H1 (cell line): ENCODE measurements at regions not wholly inside any gene's neighbourhood (a gene's known extent, or its start where the extent isn't known, plus 50 kb on each side); places are given as distances from the start of the nearest gene placed in this dataset.

Experiments
- CTCF ChIA-PET: fragments of 300-600 bp; sonication (Branson Sonifier 250); formaldehyde crosslinking; loops from one replicate; lab custom pipeline; 2021; ENCODE audit not compliant: partially characterized antibody; lab: Charles Lee
- POLR2A ChIA-PET: fragments of 300-600 bp; sonication (Branson Sonifier 250); formaldehyde crosslinking; loops from one replicate; lab custom pipeline; 2021; ENCODE audit warnings: inconsistent platforms; ENCODE audit not compliant: partially characterized antibody; lab: Charles Lee
- DNase-seq, 2 experiments: peaks; one replicate each; pipeline versions ENCODE4 v3.0.0 to v3.0.0-alpha.2; 2010 to 2022; ENCODE audit warnings: low spot score in 2 of 2, low read depth in 1 of 2, mixed read lengths in 1 of 2
- FAIRE-seq: peaks from 2 replicates; lab custom pipeline; 2011; peaks lifted over from hg19 to GRCh38; lab: Jason Lieb, UNC
- H2AFZ ChIP-seq: 2 replicates; pipeline ENCODE4 v1.8.1; 2012; ENCODE audit warnings: low read length, inconsistent platforms
- H2AK5ac ChIP-seq: 2 replicates; pipeline ENCODE4 v1.6.1; 2013; ENCODE audit warnings: low read depth, low read length
- H2BK120ac ChIP-seq: replicated peaks from 2 replicates; pipeline ENCODE3; 2013; ENCODE audit warnings: low read depth, low read length, inconsistent platforms
- H2BK12ac ChIP-seq: 2 replicates; pipeline ENCODE4 v1.6.1; 2013; ENCODE audit warnings: low read depth, low read length
- H2BK15ac ChIP-seq: 2 replicates; pipeline ENCODE4 v1.6.1; 2013; ENCODE audit warnings: low read length
- H2BK20ac ChIP-seq: 2 replicates; pipeline ENCODE4 v1.6.1; 2013; ENCODE audit warnings: low read length
- H2BK5ac ChIP-seq: 2 replicates; pipeline ENCODE4 v1.6.1; 2013; ENCODE audit warnings: low read depth, low read length
- H3K14ac ChIP-seq: 2 replicates; pipeline ENCODE4 v1.6.1; 2013; ENCODE audit warnings: inconsistent platforms; ENCODE audit not compliant: insufficient read length
- H3K18ac ChIP-seq: 2 replicates; pipeline ENCODE4 v1.6.1; 2013; ENCODE audit warnings: low read length; ENCODE audit errors: extremely low read depth
- H3K23ac ChIP-seq: 2 replicates; pipeline ENCODE4 v1.6.1; 2013; ENCODE audit warnings: inconsistent platforms; ENCODE audit not compliant: insufficient read length
- H3K23me2 ChIP-seq: 2 replicates; pipeline ENCODE4 v1.6.1; 2013; ENCODE audit warnings: low read depth, low read length
- H3K27ac ChIP-seq: 2 replicates; pipeline ENCODE4 v1.6.1; 2011; ENCODE audit warnings: low read depth, low read length, inconsistent platforms
- H3K27me3 ChIP-seq, 4 experiments: replicated peaks in 1 of 4; 1 replicate in 1 of 4; 2 replicates in 3 of 4; pipeline versions ENCODE4 v1.6.1 to v1.8.1; 2011 to 2013; ENCODE audit warnings: low read length in 3 of 4, mild to moderate bottlenecking in 3 of 4, inconsistent platforms in 2 of 4, mixed read lengths in 2 of 4, moderate library complexity in 1 of 4; ENCODE audit not compliant: control insufficient read depth in 3 of 4, insufficient read depth in 3 of 4; ENCODE audit errors: extremely low read depth in 1 of 4
- H3K36me3 ChIP-seq, 4 experiments: 2 replicates each; pipeline versions ENCODE4 v1.6.1 to v1.8.1; 2011 to 2013; ENCODE audit warnings: mild to moderate bottlenecking in 4 of 4, low read length in 3 of 4, moderate library complexity in 2 of 4, control low read depth in 1 of 4, inconsistent platforms in 1 of 4; ENCODE audit not compliant: insufficient read depth in 4 of 4, control insufficient read depth in 2 of 4
- H3K4ac ChIP-seq: replicated peaks from 2 replicates; pipeline ENCODE3; 2013; ENCODE audit warnings: low read length, low read depth, mixed read lengths, inconsistent platforms; ENCODE audit not compliant: insufficient read length
- H3K4me1 ChIP-seq, 4 experiments: replicated peaks in 1 of 4; 1 replicate in 1 of 4; 2 replicates in 3 of 4; pipeline versions ENCODE4 v1.6.1 to v1.8.1; 2011 to 2013; ENCODE audit warnings: low read length in 3 of 4, inconsistent platforms in 2 of 4, mixed read lengths in 1 of 4; ENCODE audit not compliant: insufficient read depth in 4 of 4, control insufficient read depth in 3 of 4
- H3K4me2 ChIP-seq, 2 experiments: 2 replicates each; pipeline versions ENCODE4 v1.6.1 to v1.8.1; 2011 to 2013; ENCODE audit warnings: low read depth in 2 of 2, low read length in 2 of 2, control low read depth in 1 of 2, inconsistent platforms in 1 of 2, mild to moderate bottlenecking in 1 of 2; ENCODE audit not compliant: insufficient read depth in 1 of 2
- H3K4me3 ChIP-seq, 4 experiments: fragments of 200-600, 300-600 bp in 1 of 4; sonication (generic), shearing (Covaris generic), sonication (Bioruptor Twin) in 1 of 4; 2 replicates each; pipeline versions ENCODE4 v1.5.1 to v1.8.1; 2011 to 2016; ENCODE audit warnings: low read length in 4 of 4, low read depth in 3 of 4, control low read depth in 2 of 4, inconsistent platforms in 2 of 4, mild to moderate bottlenecking in 2 of 4, mixed read lengths in 1 of 4, moderate library complexity in 1 of 4; ENCODE audit not compliant: insufficient read depth in 2 of 4; ENCODE audit errors: extremely low read depth in 1 of 4
- H3K56ac ChIP-seq: replicated peaks from 2 replicates; pipeline ENCODE3; 2013; ENCODE audit warnings: low read depth, mild to moderate bottlenecking, mixed read lengths, low read length, inconsistent platforms; ENCODE audit not compliant: insufficient read length
- H3K79me1 ChIP-seq: 2 replicates; pipeline ENCODE4 v1.6.1; 2013; ENCODE audit warnings: low read depth, low read length, control low read depth
- H3K79me2 ChIP-seq, 2 experiments: 2 replicates each; pipeline versions ENCODE4 v1.6.1 to v1.8.1; 2012 to 2013; ENCODE audit warnings: low read length in 2 of 2, mild to moderate bottlenecking in 2 of 2, inconsistent platforms in 1 of 2; ENCODE audit not compliant: insufficient read depth in 2 of 2, control insufficient read depth in 1 of 2
- H3K9ac ChIP-seq, 4 experiments: replicated peaks in 1 of 4; 1 replicate in 1 of 4; 2 replicates in 3 of 4; pipeline versions ENCODE4 v1.6.1 to v1.8.1; 2011 to 2013; ENCODE audit warnings: low read depth in 3 of 4, low read length in 3 of 4, control low read depth in 2 of 4, mild to moderate bottlenecking in 2 of 4, moderate library complexity in 2 of 4, inconsistent platforms in 1 of 4; ENCODE audit errors: extremely low read depth in 1 of 4
- H3K9me3 ChIP-seq, 2 experiments: 2 replicates each; pipeline versions ENCODE4 v1.6.1 to v1.8.1; 2012 to 2013; ENCODE audit warnings: mild to moderate bottlenecking in 2 of 2, moderate library complexity in 2 of 2, control low read depth in 1 of 2, inconsistent platforms in 1 of 2, low read depth in 1 of 2, low read length in 1 of 2, mixed read lengths in 1 of 2; ENCODE audit not compliant: insufficient read depth in 2 of 2
- H4K20me1 ChIP-seq, 2 experiments: replicated peaks in 1 of 2; 2 replicates each; pipeline versions ENCODE3 to v1.8.1; 2011 to 2013; ENCODE audit warnings: inconsistent platforms in 2 of 2, low read length in 2 of 2, mild to moderate bottlenecking in 1 of 2; ENCODE audit not compliant: insufficient read depth in 2 of 2, control insufficient read depth in 1 of 2
- H4K5ac ChIP-seq: 2 replicates; pipeline ENCODE4 v1.6.1; 2013; ENCODE audit warnings: low read length, low read depth, mixed read lengths, inconsistent platforms; ENCODE audit not compliant: insufficient read length
- H4K8ac ChIP-seq: 2 replicates; pipeline ENCODE4 v1.8.0; 2013; ENCODE audit warnings: mild to moderate bottlenecking, moderate library complexity, low read length, inconsistent platforms; ENCODE audit not compliant: insufficient read depth; ENCODE audit errors: extremely low read depth
- H4K91ac ChIP-seq: replicated peaks from 2 replicates; pipeline ENCODE3; 2013; ENCODE audit warnings: low read length, mixed read lengths, inconsistent platforms; ENCODE audit not compliant: insufficient read length
- CEBPB ChIP-seq: IDR thresholded peaks from 2 replicates; pipeline ENCODE4 v1.6.1; 2012; ENCODE audit warnings: low read depth, low read length
- KDM1A ChIP-seq: fragments of 200-600, 300-600 bp; sonication (generic); IDR thresholded peaks from 2 replicates; pipeline ENCODE4 v1.7.1; 2016; ENCODE audit warnings: mild to moderate bottlenecking, low read length, borderline replicate concordance
- POLR2A ChIP-seq, 2 experiments: IDR thresholded peaks; 1 replicate in 1 of 2; 2 replicates in 1 of 2; pipeline ENCODE4 v1.6.1; 2011; ENCODE audit warnings: low read depth in 2 of 2, low read length in 2 of 2, mild to moderate bottlenecking in 2 of 2; ENCODE audit errors: control extremely low read depth in 1 of 2
- SP2 ChIP-seq: IDR thresholded peaks from 2 replicates; pipeline ENCODE4 v1.6.1; 2012; ENCODE audit warnings: mild to moderate bottlenecking, low read length, inconsistent platforms
- TAF1 ChIP-seq: IDR thresholded peaks from 2 replicates; pipeline ENCODE4 v1.6.1; 2011; ENCODE audit warnings: mild to moderate bottlenecking, low read depth, low read length
- TAF7 ChIP-seq: optimal IDR thresholded peaks from 2 replicates; pipeline ENCODE3; 2011; ENCODE audit warnings: low read depth, mild to moderate bottlenecking, inconsistent platforms, low read length, moderate library complexity, borderline replicate concordance
- YY1 ChIP-seq: IDR thresholded peaks from 2 replicates; pipeline ENCODE4 v1.6.1; 2011; ENCODE audit warnings: low read depth, mild to moderate bottlenecking, low read length
- WGBS, 2 experiments: shearing (Covaris generic) in 1 of 2; methylation state at CpG; one replicate each; pipeline versions ENCODE4 v1.1.6 to v1.1.7; 2013 to 2015; ENCODE audit warnings: low lambda C conversion rate in 2 of 2, mixed read lengths in 2 of 2, inconsistent platforms in 1 of 2, low coverage in 1 of 2, missing lambda C conversion rate in 1 of 2; ENCODE audit not compliant: insufficient replicate concordance in 2 of 2, insufficient coverage in 1 of 2, insufficient read length in 1 of 2; ENCODE audit errors: extremely low coverage in 1 of 2, missing lambda C conversion rate in 1 of 2; 5-methylcytosine and 5-hydroxymethylcytosine counted together

- Histone ChIP-seq H2AK5ac (no peak overlapping the region), H3K79me1 (no peaks in the 10 kb centered on the region), H3K23me2 (no peaks in the 10 kb centered on the region), H3K27ac (no peak overlapping the region), H3K56ac (no peak overlapping the region), H3K23ac (no peak overlapping the region), H2BK15ac (no peak overlapping the region), H2AFZ (no peak overlapping the region), H3K4ac (no peak overlapping the region), H4K91ac (no peak overlapping the region), H3K4me2 (no peak overlapping the region), H4K5ac (no peak overlapping the region), H3K9me3 (no peaks in the 10 kb centered on the region), H4K8ac (no peak overlapping the region), H2BK120ac (no peak overlapping the region), H3K9ac (no peak overlapping the region), H3K79me2 (no peaks in the 10 kb centered on the region), H3K36me3 (no peaks in the 10 kb centered on the region), H2BK20ac (no peak overlapping the region), H3K4me1 (no peaks in the 10 kb centered on the region), H3K14ac (no peak overlapping the region), H3K4me3 (no peak overlapping the region), H3K27me3 (no peaks in the 10 kb centered on the region), H4K20me1 (no peaks in the 10 kb centered on the region), H2BK12ac (no peak overlapping the region), H3K18ac (no peak overlapping the region), H2BK5ac (no peak overlapping the region)
- DNase-seq: no peak
- POLR2A ChIA-PET: no interaction called here
- 95% methylated on average over 3 of the region's 3 CpGs; no CpG with 5 or more reads in 1 of the 2 experiments for WGBS, 2 experiments
- TF ChIP-seq CEBPB (no peak), SP2 (no peak), TAF1 (no peak), TAF7 (no peak), KDM1A (no peak), YY1 (no peak), POLR2A (IDR thresholded peaks at IDR 0.05; ENCODE audit: control extremely low read depth in 1 of 2, low read depth in 2 of 2, low read length in 2 of 2) (no peak)
- FAIRE-seq: no peak
- CTCF ChIA-PET: no interaction called here
These were observed 373.1 kb downstream of the PPARGC1A start for GRCh38 chr4:23516716-23517115.
